IPS-NIHi7 (cell line): ENCODE measurements at regions not wholly inside any gene's neighbourhood (a gene's known extent, or its start where the extent isn't known, plus 50 kb on each side); places are given as distances from the start of the nearest gene placed in this dataset.

Experiments
- DNase-seq: peaks from one replicate; pipeline ENCODE4 v3.0.0; 2012; ENCODE audit warnings: mixed read lengths; ENCODE audit errors: extremely low spot score

GRCh38 chr1:82972841-82973553 is 1025.9 kb downstream of the TTLL7 start:
- DNase-seq = no peak

GRCh38 chr1:82969340-82969739 is 1029.6 kb downstream of the TTLL7 start:
- DNase-seq = no peak

DNA sequence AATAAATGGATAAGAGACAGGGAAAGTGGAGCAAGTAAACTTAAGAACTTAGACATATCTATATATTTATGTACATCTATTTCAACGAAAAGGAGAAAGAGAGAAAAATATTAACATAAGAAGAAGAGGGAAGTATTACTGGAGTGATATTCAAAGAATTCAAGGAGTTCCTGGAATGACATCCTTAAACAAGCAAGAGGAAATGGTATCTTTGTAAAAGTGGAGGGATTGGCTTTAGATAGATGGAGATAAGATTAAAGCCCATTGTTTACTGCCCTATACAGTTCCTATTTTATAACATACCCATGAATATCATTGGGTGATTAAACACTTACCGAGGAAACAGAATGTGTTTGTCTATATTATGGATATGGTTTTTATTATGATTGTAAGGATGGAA is 1036.3 kb downstream of the TTLL7 start:
- DNase-seq = no peak

DNA sequence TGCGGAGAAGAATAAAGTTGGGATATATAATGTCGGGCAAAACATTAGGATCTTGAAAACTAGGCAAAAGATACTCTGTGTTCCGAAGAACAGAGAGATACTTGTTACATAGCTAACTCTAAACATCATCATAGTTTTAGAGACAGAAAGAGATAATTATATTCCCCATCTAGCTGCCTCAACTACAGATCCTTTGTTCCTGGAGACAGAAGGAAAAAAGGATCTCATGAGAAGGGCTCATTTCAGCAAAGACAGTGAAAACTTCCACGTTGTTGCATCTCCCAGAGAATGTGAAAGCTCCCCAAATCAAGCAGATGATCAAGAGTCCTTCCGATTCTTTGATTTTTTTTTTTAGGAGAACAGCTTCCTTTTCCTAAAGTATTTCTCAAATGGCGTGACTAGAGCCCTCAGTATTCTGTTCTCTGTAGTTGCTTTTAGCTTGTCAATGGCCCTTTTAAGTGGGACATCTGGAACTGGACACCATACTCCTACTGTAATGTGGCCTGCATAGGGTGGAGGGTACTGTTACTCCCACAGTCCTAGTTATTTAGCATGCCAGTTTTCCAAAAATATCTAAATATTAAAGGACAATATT is 1048.2 kb downstream of the TTLL7 start:
- DNase-seq = no peak

- no peak for DNase-seq
Observed at GRCh38 chr1:82948386-82948785, 1050.5 kb downstream of the TTLL7 start.

DNA sequence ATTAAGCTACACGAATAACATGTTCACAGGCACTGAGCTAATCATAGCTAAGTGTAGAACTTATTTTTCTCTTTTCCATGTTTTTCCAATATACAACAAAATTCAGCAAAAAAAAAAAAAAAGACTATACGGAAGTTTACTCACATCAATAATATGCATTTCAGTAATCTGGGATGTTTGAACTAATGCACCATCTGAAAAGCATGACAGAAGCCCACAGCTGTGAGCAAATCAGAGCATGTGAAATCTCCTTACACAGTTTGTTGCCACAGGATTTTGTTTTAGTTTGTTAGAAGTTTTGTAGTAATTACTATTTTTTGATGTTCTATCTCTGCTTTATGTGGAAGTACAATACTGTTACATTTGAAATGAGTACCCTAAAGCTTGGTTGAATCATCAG is 1051.7 kb downstream of the TTLL7 start:
- DNase-seq = no peak

GRCh38 chr1:82946096-82946605 is 1052.8 kb downstream of the TTLL7 start:
- no peak for DNase-seq

DNA sequence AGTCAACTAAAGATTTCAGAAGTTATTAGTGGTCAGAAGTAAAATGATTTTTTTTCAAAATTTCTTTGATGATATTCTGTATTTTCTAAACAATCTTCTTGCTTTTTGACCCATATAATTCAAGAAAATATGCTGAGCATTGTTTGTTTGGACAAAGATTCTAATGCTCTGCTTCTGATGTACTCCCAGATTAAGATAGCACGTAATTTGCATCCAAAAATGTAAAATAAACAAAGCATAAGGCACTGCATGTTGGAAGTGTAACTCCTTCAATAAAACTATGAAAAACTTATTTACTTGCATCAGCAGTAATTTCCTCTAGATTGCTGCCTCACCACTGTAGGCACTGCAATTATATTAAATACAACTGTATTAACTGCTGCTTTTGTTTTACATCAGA is 1054.1 kb downstream of the TTLL7 start:
- DNase-seq = no peak

DNA sequence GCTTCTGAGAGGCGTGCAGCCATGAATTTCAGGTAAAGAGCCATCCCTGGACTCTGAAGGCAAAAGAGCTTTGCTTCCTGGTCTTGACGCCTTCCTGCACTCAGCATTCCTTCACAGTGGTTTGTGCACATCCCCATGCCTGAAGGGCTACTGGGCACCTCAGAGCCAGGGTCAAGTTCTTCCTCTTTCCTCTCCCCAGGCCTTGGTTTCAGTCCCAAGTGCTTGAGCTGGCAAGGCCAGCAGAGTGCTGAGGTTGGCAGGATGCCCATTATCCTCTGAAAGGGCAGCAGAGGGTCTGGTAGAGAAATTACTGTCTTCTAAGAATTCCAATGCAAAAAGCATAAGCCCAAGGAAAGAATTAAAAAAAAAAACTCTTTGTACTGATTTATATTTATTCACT is 1064.9 kb downstream of the TTLL7 start:
- no peak for DNase-seq

DNA sequence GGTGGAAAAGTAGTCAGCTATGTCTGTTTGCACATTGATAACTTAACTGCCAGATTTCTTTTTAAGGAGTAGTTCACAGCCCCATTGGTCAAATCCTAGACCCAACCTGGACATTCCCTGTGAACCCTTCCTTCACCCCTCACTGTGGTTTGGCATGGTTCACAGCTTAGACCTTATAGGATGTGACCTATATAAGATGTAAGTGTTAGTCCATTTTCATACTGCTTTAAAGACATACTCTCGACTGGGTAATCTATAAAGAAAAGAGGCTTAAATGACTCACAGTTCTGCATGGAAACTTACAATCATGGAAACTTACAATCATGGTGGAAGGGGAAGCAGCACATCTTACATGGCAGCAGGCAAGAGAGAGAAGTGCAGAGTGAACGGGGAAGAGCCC is 1066.2 kb downstream of the TTLL7 start:
- DNase-seq = no peak

- no peak for DNase-seq
Observed at GRCh38 chr1:82932207-82932606, 1066.7 kb downstream of the TTLL7 start.

DNA sequence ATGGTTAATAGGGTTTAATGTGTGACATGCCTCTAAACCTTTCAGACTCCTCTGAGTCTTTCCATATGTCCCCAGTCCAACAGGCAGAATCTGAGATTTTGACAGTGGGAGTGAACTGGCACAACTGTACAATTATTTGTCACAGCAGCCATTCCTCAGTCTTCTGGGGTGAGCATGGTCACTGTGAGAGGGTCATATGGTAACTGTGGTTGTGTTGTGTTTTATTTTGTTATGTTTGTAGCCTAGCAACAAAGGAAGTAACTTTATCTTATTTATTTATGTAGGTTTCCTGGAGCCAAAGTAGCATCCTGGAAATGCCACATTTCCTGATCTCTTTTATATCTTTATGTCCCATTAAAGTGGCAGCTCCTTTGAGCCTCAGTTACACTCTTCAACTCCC is 1067.9 kb downstream of the TTLL7 start:
- no peak for DNase-seq

GRCh38 chr1:82927753-82928152 is 1071.2 kb downstream of the TTLL7 start:
- no peak for DNase-seq

DNA sequence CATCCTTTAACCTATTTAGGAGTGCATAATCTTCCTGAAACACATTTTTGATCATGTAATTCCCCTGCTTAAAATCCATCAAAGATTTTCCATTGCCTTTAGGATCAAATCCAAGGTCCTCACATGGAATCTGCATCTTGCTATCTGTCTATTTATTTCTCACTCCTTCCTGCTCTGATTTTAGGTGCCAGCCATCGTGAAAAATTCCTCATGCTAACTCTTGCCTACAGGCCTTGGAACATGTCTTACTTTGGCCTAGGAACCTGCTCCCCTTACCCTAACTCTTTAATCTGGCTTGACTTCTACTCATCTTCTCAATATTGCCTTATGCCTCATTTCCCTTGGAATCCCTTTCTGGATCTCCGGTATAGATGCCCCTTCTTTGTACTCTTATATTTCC is 1074.3 kb downstream of the TTLL7 start:
- no peak for DNase-seq

GRCh38 chr1:82923931-82924330 is 1075.0 kb downstream of the TTLL7 start:
- no peak for DNase-seq

DNA sequence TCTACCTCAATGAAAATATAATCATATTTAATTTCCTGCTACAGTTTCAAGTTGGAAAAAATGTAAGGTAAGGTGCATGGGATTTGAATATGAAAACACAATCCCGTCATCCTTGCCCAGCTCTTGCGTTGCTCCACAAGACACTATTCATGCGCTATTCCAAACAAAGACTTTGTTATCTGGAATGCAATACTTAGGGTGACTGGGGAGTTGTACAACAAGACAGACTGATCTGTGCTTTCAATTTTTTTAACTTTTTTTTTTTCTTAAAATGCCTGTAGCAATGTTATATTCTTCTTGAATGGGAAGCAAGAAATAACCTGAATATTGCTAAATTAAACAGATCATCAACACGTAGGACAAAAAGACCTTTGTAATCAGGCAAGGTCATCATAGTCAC is 1077.2 kb downstream of the TTLL7 start:
- DNase-seq = no peak

DNA sequence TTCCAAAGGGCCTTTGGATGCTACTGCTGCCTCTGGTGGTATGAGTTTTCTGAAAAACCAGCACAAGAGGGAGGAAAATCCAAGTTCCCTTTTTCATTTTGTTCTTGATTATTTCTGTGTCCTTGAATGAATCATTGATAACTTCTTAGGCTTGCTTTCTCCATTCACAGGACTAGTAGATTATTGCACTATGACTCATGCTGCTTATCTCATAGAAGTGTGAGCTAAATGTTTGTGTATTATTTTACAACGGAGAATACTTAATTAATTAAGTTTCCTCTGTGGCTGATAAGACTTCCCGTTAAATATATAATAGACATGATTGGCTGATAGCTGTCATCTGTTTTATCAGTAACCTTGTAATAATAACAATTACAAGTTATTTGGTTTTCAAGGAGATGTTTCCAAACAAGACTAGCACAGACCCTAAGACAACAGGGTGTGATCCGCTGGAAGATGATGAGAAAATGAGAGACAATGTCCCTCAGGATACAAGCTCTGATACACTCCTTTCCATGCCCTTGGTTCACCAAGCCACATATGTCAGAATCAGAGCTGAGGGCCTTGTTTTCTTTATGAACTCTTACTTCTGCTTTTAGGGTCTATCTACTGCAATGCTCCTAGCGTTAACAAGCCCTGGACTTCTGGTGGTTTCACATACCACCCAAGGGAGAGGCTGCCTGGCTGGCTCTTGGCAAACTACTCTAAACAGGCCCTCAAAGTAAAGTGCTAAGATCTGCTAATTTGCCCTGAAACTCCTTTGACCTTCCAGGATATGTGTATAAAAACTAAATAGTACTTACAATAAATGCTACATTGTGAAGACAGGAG is 1078.3 kb downstream of the TTLL7 start:
- DNase-seq = no peak

- no peak for DNase-seq
Observed at GRCh38 chr1:82919837-82920236, 1079.1 kb downstream of the TTLL7 start.

DNA sequence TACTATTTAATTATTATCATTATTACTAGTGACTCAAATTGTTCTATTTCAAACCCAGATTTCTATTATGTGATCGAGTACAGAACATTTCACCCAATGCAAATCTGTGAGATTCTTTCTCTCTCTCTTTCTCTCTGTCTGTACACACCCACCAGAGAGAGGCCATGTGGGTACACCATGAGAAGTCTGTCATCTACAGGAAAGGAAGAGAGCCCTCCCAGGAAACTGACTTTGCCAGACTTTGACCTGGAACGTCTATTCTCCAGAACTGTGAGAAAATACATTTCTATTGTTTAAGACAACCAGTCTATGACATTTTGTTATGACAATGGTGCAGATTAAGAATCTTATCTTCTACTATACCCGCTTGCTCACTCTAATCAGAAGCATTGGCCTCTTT is 1091.6 kb downstream of the TTLL7 start:
- no peak for DNase-seq

GRCh38 chr1:82903626-82904025 is 1095.3 kb downstream of the TTLL7 start:
- no peak for DNase-seq

GRCh38 chr1:82901561-82901960 is 1097.4 kb downstream of the TTLL7 start:
- no peak for DNase-seq

DNA sequence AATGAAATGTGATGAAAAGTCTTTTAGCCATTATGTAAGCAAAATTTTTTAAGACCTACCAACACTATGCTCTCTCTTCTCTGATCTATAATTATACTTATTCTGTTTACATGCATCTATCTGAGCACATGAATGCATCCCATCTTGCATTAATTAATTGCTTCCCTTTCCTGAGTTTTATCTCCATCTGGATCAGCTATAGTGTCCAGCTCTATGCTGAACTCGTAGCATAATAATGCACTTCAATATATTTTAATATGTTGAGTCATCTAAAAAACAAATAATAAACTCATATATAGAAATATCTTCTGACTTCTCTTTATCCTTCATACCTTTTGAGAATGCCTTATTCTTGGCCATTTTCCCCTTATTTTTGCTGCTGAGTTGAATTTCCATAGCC is 1097.8 kb downstream of the TTLL7 start:
- no peak for DNase-seq

- DNase-seq = no peak
Observed at GRCh38 chr1:82899017-82899416, 1098.3 kb downstream of the ADGRL2 start.
